ENCODE measurements at regions not wholly inside any gene's neighbourhood (a gene's known extent, or its start where the extent isn't known, plus 50 kb on each side); places are given as distances from the start of the nearest gene placed in this dataset.

DNA sequence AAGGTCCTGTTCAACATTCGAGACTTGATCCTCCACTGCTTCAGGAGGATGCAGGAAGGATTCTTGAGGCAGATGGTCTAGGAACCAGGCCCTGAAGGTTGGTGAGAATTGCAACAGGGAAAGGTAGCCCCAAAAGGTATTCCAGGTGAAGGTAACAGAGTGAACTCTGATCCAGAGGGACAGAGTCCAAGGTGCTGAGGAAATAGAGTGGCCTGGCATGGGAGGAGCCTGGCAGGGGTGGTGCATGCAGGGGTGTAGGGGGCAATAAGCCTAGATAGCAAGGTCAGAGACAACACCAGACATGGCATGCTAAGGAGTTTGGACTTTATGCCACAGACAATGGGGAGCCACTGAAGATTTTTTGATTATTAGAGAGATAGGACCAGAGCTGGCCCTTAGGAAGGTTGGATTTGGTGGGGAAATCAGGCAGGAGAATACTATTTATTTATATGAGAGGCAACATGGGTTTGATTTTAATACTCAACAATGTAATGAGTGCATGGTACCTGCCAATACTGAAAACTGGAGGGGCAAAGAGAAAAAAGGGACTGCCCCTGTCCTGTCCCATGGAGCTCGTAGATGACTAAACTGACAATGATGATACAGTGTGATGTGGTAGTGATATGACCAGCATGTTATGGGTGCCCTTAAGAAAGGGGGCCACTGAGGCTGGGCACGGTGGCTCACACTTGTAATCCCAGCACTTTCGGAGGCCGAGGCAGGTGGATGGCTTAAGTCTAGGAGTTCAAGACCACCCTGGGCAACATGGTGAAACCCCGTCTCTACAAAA, 50.5 kb upstream of the TMED10 start:
- no peaks in the 10 kb centered on the region for H3K27me3 Mint-ChIP-seq (ENCODE audit: low read depth)
- ATAC-seq (peak in 1 of 2 donors; percentile 46), DNase-seq (no peak)
- no peak overlapping the region for H3K4me3 Mint-ChIP-seq
- peaks cover 45% of the 10 kb centered on the region for H3K4me1 Mint-ChIP-seq (ENCODE audit: low read depth)
- no peaks in the 10 kb centered on the region for H3K9me3 Mint-ChIP-seq
- H3K36me3 Mint-ChIP-seq (ENCODE audit: insufficient read depth), result no peaks in the 10 kb centered on the region
